GM10248 (cell line): ENCODE measurements at regions not wholly inside any gene's neighbourhood (a gene's known extent, or its start where the extent isn't known, plus 50 kb on each side); places are given as distances from the start of the nearest gene placed in this dataset.

ENCODE experiments used
- CTCF ChIA-PET: fragments of 300-600 bp; sonication (Branson Sonifier 250); formaldehyde crosslinking; extraction: SDS; loops from one replicate; lab custom pipeline; 2021; ENCODE audit warnings: antibody characterized with exemption; lab: Yijun Ruan, JAX
- POLR2A ChIA-PET: fragments of 350-650 bp; sonication (Branson Sonifier 250); formaldehyde crosslinking; extraction: SDS; loops from one replicate; lab custom pipeline; 2020; ENCODE audit warnings: antibody characterized with exemption; lab: Yijun Ruan, JAX
- DNase-seq: peaks from one replicate; pipeline ENCODE4 v3.0.0; 2012; ENCODE audit errors: extremely low spot score
- CTCF ChIP-seq: IDR thresholded peaks from 2 replicates; pipeline ENCODE4 v1.5.1; 2012; ENCODE audit warnings: mild to moderate bottlenecking, low read depth; ENCODE audit errors: extremely low read depth, missing control alignments, control extremely low read depth

- DNase-seq: no peak
These were observed 392.9 kb downstream of the PID1 start for GRCh38 chr2:228878138-228878537.

GRCh38 chr2:228876276-228876675, 394.8 kb downstream of the PID1 start:
- DNase-seq: no peak
- TF ChIP-seq CTCF: no peak
- CTCF ChIA-PET: no interaction called here
- POLR2A ChIA-PET: no interaction called here

More at GRCh38 chr2:228878138-228878537, 392.9 kb downstream of the PID1 start:
- no peak for TF ChIP-seq CTCF
- ChIA-PET CTCF (no interaction called here), POLR2A (no interaction called here)

GRCh38 chr2:228875152-228875900, 395.8 kb downstream of the PID1 start:
- TF ChIP-seq CTCF: no peak
- ChIA-PET CTCF (no interaction called here), POLR2A (no interaction called here)
- no peak for DNase-seq

- TF ChIP-seq CTCF: no peak
- no peak for DNase-seq
- POLR2A ChIA-PET: no interaction called here
- CTCF ChIA-PET: no interaction called here
These were observed 400.1 kb downstream of the PID1 start for GRCh38 chr2:228871012-228871411.

- CTCF ChIA-PET: no interaction called here
- DNase-seq: no peak
- no peak for TF ChIP-seq CTCF
- POLR2A ChIA-PET: no interaction called here
These were observed 401.3 kb downstream of the PID1 start for GRCh38 chr2:228869636-228870264.

- no peak for TF ChIP-seq CTCF
- no peak for DNase-seq
- ChIA-PET CTCF (no interaction called here), POLR2A (no interaction called here)
These were observed 403.7 kb downstream of the PID1 start for GRCh38 chr2:228867406-228867805.
